ENCODE measurements at regions not wholly inside any gene's neighbourhood (a gene's known extent, or its start where the extent isn't known, plus 50 kb on each side); places are given as distances from the start of the nearest gene placed in this dataset.

DNA sequence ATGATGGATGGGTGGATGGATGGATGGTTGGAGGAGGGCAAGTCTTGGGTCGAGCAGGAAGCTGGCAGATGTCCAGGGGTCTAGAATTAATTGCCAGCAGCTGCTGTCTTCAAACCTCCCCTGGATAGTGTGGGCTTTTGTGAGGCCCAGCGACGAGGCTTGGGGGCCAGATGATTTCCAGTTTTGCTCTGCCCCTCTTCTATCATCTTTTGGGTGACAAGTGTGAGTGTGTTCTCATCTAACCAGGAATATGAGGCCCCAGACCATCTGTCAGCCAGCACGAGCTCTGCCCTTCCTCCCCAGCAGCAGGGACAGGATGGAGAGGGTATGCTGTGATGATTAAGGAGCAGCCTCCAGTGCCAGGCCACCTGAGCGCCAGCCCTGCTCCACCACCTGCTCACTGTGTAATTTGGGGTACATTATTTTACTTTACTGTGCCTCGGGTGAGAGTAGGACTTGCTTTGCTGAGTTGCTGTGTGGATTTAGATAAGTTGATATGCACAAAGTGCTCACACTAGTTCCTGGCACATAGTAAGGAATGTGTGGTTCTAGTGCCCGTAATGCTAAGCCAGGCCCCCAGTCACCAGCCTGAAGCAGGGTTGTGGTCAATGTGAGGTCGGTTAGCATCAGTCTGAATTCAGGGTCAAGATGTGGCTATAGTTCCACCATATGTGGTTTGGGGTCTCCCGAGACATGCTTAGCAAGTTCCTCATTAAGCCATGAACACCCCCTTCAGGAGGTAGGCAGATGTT, 251.1 kb downstream of the CYP26B1 start:
- no peak for DNase-seq (ENCODE audit: low read depth)
- TF ChIP-seq, protein P1, sequence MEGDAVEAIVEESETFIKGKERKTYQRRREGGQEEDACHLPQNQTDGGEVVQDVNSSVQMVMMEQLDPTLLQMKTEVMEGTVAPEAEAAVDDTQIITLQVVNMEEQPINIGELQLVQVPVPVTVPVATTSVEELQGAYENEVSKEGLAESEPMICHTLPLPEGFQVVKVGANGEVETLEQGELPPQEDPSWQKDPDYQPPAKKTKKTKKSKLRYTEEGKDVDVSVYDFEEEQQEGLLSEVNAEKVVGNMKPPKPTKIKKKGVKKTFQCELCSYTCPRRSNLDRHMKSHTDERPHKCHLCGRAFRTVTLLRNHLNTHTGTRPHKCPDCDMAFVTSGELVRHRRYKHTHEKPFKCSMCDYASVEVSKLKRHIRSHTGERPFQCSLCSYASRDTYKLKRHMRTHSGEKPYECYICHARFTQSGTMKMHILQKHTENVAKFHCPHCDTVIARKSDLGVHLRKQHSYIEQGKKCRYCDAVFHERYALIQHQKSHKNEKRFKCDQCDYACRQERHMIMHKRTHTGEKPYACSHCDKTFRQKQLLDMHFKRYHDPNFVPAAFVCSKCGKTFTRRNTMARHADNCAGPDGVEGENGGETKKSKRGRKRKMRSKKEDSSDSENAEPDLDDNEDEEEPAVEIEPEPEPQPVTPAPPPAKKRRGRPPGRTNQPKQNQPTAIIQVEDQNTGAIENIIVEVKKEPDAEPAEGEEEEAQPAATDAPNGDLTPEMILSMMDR (conservative IDR thresholded peaks at IDR 0.05; ENCODE audit: low read depth, low read length), result no peak
- H3K4me3 ChIP-seq (ENCODE audit: low read length), result no peak overlapping the region

DNA sequence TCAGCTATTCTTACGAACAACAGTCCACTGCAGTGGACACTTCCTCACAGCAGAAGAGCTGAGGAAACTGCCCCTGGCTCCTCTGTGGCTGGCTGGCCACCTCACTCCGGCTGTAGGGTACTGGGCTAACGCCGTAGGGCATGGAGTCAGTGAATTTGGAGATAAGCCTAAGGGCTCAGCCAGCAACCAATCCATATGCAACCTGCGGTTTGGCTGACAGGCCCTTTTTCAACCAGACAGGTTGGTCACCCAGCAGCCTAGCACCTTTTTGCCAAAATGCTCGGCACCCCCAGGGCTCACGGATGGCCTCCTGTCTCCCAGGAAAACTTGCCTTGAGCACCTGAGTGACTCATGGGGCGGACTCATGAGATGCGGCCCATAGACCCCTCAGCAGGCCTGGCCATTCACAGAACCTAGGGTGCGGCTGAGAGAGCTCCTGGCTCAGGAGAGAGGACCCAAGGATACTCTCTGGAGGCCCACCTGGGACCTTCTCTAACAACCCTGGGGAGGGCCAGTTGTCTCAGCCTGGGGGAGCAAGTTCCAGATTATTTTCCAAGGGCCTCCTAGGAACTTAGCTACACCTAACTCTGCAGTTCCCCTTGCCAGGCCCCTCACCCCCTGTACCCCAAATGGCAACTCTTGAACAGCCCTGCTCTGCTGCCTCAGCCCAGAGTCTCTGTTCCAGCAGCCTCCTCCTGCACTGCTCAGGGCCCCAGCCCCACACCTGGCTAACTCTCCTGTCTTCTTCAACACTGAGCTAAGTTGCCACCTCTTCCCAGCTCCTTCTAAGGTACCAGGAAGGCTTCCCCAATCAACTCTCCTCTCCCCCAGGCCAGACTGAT, 252.1 kb downstream of the CYP26B1 start:
- TF ChIP-seq, protein P1 (conservative IDR thresholded peaks at IDR 0.05; ENCODE audit: low read depth, low read length), result no peak
- no peak for DNase-seq (ENCODE audit: low read depth)
- H3K4me3 ChIP-seq (ENCODE audit: low read length), result no peak overlapping the region

DNA sequence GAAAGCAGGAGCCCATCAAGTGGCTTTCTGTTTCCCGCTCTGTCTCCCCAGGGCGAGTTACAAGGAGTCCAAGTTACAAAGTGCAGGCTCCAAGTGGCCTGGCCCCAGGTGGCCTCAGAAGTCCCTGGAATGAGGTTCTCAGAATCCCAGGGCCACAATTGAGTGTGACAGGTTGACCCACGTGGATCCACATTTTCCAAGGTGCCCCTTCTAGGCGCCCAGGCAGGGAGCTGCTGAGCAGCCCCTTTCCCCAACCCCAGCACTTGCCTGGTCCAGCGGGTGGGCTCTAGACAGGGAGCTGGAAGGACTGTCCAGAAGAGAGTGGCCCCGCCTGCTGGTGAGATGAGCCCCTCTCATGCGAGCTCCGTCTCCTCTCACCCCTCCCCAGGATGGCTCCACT, 253.4 kb downstream of the CYP26B1 start:
- DNase-seq (ENCODE audit: low read depth), result no peak
- H3K4me3 ChIP-seq (ENCODE audit: low read length), result no peak overlapping the region
- TF ChIP-seq, protein P1 (conservative IDR thresholded peaks at IDR 0.05; ENCODE audit: low read depth, low read length), result no peak

DNA sequence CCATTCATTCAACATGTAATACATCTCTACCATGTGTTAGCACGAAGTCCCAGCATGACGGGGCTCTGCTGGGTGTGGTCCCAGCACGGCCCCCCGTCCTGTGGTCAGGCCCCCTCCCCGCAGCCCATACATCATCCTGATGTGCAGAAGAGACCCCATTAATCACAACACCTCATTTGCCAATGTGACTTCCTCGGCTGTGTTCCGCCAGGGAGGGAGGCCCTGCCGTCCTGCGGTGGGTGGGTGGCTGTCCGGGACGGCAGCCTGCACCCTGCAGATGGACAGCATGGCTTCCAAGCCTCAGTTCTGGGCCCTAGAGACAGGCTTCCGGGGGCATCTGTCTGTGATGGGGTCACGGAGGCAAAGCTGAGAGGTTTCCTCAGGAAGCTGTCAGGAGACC, 254.0 kb downstream of the CYP26B1 start:
- H3K4me3 ChIP-seq (ENCODE audit: low read length), result no peak overlapping the region
- DNase-seq (ENCODE audit: low read depth), result no peak
- TF ChIP-seq, protein P1 (conservative IDR thresholded peaks at IDR 0.05; ENCODE audit: low read depth, low read length), result no peak

DNA sequence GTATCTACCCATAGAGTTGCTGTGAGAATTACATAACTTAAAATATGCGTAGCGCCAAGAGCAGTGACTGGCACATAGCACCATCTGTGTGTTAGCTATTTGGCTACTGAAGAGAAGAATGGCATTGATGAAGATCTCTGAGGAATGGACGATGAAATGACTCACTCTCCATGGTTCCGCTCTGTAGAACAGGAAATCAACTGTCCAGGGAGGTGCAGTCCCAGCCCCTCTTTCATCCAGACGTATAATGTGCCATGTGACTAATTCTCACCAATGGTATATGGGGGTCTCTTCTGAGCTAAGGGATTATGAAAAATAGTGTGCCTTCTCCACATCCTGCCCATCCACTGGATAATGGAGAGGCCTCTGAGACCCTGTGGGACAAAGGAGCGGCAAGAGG, 254.8 kb downstream of the CYP26B1 start:
- no peak overlapping the region for H3K4me3 ChIP-seq (ENCODE audit: low read length)
- TF ChIP-seq, protein P1 (conservative IDR thresholded peaks at IDR 0.05; ENCODE audit: low read depth, low read length), result no peak
- DNase-seq (ENCODE audit: low read depth), result no peak

DNA sequence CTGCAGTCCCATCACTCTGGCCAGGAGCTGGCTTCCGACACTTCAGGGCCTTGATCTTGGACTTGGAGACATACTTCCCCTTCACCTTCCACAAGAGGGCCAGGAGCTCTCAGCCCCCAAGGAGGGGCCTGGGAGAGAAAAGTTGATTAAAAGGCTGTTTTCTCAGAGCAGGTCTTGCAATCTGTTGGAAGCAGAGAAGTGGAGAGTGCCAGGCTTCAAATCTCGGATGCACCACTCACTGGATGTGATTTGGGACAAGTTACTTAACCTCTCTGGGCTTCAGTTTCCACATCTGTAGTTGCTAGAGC, 255.3 kb downstream of the CYP26B1 start:
- TF ChIP-seq, protein P1 (conservative IDR thresholded peaks at IDR 0.05; ENCODE audit: low read depth, low read length), result no peak
- DNase-seq (ENCODE audit: low read depth), result no peak
- H3K4me3 ChIP-seq (ENCODE audit: low read length), result no peak overlapping the region

Measured in retinal pigment epithelial cell (primary cell).